LNCAP (cell line): ENCODE measurements at regions not wholly inside any gene's neighbourhood (a gene's known extent, or its start where the extent isn't known, plus 50 kb on each side); places are given as distances from the start of the nearest gene placed in this dataset.

ENCODE experiments used
- CTCF ChIP-seq: fragments of 450-650 bp; IDR thresholded peaks from 2 replicates; pipeline ENCODE4 v1.5.1; 2017; ENCODE audit warnings: mild to moderate bottlenecking

GRCh38 chr7:25624833-25625232, 396.5 kb upstream of the NPVF start:
- no peak for TF ChIP-seq CTCF

- TF ChIP-seq CTCF: no peak
Observed at GRCh38 chr7:25625306-25625992, 397.2 kb upstream of the NPVF start.

- no peak for TF ChIP-seq CTCF
Observed at GRCh38 chr7:25626451-25627131, 398.3 kb upstream of the NPVF start.

GRCh38 chr7:25628446-25628845, 400.2 kb upstream of the NPVF start:
- no peak for TF ChIP-seq CTCF

- TF ChIP-seq CTCF: no peak
Observed at GRCh38 chr7:25632616-25633015, 404.3 kb upstream of the NPVF start.

- TF ChIP-seq CTCF: no peak
Observed at GRCh38 chr7:25633426-25634036, 405.2 kb upstream of the NPVF start.

- TF ChIP-seq CTCF: no peak
Observed at GRCh38 chr7:25636168-25636567, 407.9 kb upstream of the NPVF start.
